NB4 (cell line): ENCODE measurements at regions not wholly inside any gene's neighbourhood (a gene's known extent, or its start where the extent isn't known, plus 50 kb on each side); places are given as distances from the start of the nearest gene placed in this dataset.

ENCODE experiments used
- POLR2A ChIP-seq: IDR thresholded peaks from 2 replicates; pipeline ENCODE4 v1.6.1; 2011; ENCODE audit warnings: mild to moderate bottlenecking; ENCODE audit not compliant: insufficient read length; ENCODE audit errors: extremely low read depth
- TF ChIP-seq, protein P1 (sequence below): IDR thresholded peaks from one replicate; pipeline ENCODE4 v1.5.1; 2012; ENCODE audit warnings: low read depth, low read length

DNA sequence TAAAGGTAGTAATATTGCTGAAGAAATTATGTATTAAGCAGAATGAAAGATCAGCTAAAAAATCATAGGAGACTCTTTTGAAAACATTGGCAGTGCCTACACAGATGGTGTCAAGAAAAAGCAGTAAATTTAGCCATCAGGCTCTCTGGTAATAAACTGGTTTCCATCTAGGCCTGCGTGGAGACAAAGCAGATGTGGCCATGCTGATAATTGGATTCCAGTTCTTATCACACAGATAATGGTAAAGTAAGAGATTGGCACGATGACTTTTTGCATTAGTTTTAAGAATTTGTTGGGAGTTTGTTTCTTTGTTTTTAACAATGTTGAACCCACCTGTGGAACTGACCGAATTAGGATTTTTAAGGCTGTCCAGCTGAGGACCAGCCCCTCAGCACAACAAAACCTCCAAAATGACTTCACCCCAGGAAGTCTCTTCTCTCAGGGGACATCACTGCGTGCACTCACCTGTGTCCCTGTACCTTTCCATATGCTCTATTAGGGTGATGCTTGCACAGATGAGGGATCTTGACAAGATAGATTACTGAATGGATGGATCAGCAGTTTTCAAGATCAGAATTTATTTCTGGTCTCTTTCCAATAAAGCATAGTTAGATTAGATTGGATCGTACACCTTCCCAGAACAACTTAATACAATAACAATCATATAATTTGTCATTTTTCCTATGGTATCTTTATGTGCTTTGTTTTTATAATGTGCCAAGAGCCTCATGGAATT, 69.1 kb upstream of the DNAJC10 start:
- TF ChIP-seq, protein P1, sequence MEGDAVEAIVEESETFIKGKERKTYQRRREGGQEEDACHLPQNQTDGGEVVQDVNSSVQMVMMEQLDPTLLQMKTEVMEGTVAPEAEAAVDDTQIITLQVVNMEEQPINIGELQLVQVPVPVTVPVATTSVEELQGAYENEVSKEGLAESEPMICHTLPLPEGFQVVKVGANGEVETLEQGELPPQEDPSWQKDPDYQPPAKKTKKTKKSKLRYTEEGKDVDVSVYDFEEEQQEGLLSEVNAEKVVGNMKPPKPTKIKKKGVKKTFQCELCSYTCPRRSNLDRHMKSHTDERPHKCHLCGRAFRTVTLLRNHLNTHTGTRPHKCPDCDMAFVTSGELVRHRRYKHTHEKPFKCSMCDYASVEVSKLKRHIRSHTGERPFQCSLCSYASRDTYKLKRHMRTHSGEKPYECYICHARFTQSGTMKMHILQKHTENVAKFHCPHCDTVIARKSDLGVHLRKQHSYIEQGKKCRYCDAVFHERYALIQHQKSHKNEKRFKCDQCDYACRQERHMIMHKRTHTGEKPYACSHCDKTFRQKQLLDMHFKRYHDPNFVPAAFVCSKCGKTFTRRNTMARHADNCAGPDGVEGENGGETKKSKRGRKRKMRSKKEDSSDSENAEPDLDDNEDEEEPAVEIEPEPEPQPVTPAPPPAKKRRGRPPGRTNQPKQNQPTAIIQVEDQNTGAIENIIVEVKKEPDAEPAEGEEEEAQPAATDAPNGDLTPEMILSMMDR: no peak
- TF ChIP-seq POLR2A: no peak
